HG03095 (cell line): ENCODE measurements at regions not wholly inside any gene's neighbourhood (a gene's known extent, or its start where the extent isn't known, plus 50 kb on each side); places are given as distances from the start of the nearest gene placed in this dataset.

Experiments
- ATAC-seq: cut with Tn5 transposase; IDR thresholded peaks from one replicate; pipeline ENCODE4 v1.9.1; 2021; ENCODE audit warnings: moderate library complexity; ENCODE audit not compliant: unreplicated experiment

DNA sequence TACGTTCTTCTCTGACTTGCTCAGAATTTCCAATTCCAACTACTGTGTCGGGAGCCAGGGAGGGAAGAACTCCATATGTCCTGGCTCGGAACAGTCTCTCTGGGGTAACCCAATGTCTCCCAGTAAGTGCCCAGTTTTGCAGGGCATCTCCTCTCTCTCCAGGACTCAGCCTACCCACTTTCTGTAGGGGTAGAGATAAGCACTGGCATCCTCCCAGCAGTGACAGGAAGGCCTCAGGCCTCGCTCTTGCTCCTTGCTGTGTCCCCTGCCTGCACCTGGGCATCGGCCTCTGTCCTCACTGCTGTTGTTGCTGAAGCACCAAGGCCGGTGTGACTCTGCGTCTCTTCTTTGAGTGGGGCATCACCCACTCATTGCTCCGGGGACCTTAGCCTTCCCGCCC is 388.9 kb upstream of the JARID2 start:
- ATAC-seq, result no peak

GRCh38 chr6:14857501-14857900 is 388.4 kb upstream of the JARID2 start:
- ATAC-seq, result no peak

DNA sequence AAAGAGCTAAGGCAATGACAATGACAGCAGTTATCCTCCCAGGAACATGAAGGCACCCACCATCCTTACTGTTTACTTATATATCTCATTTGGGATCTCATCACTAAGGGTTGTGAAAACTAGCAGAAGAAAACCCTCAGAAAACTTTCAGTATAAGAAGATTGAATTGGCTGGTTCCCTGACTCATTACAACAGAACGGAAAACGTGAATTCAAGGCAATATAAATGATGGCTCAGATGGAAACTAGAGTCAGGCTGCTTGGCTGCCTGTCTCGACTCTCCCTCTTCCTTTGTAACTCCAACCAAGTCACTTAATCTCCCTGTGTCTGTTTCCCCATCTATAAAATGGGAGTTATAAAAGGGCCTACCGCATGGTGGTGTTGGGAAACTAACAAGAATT is 387.1 kb upstream of the JARID2 start:
- no peak for ATAC-seq

DNA sequence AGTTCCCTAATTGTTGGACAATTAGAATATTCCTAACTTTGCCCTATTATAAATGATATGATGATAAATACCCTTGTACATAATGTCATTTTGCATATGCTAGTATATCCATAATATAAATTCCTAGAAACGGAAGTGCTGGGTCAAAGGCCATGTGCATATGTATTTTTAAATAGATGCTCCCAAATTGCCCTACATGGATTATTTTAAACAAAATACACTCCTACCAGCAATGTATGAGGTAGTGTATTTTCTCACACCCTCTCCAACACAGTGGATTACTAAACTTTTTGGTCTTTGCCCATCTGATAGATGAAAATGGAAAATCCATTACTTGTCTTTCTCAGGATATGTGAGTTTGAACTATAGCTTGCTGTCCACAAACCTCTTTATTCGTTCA is 385.1 kb upstream of the JARID2 start:
- ATAC-seq, result no peak

DNA sequence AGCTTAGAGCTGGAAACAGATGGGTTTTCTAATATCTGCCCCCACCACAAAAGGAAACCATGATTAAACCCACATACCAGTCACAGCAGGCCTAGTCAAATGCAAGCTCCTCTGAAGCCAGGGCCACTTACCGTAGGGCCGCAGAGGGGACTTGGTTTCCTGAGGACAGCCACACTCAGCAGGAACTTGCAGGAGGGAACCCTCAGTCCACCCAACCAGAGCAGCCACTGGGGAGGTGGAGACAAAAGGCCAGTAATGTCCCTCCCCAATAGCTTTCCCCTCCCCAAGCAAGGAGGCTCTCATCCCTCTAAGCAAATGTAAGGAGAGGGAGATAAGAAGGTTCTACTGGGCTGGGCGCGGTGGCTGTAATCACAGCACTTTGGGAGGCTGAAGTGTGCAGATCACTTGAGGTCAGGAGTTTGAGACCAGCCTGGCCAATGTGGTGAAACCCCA is 384.4 kb upstream of the JARID2 start:
- no peak for ATAC-seq

DNA sequence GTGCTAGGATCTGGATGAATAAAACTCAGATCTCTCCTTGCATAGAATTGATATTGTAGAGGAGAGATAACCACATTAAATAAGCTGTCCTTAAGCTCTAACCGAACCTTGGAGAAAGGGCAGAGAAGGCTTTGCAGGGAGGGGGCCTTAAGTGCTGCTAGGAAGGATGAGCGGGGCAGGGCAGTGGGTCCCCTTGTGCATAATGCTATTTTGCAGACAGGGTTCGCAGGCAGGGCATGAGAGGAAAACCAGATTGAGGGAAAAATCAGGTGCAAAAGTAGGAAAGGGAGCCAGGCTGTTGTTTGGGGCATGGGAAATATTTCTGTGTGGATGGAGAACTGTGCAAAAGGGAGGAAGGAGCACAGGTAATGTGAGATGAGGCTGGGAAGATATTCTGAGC is 383.0 kb upstream of the JARID2 start:
- no peak for ATAC-seq

GRCh38 chr6:14863902-14864850 is 381.7 kb upstream of the JARID2 start:
- ATAC-seq, result no peak

- no peak for ATAC-seq
These were observed 380.3 kb upstream of the JARID2 start for GRCh38 chr6:14865531-14866100.

DNA sequence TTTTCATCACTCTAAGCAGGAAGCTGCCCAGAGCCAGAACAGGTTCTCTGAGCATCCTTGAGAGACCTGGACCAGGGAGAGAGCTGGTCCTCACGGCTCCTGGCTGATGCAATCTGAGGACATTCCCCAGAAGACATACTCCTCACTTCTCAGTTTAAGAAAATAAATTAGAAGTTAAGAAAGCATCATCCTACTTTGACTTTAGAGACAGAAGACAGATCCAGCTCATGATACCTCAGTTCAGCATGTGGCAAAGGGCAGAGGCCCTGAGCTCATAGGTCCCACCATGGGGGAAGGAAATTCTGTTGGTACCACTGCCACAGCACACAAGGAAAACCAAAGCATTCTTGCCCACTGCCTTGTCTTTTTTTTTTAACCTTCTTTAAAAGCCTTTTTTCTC is 378.1 kb upstream of the JARID2 start:
- ATAC-seq, result no peak

DNA sequence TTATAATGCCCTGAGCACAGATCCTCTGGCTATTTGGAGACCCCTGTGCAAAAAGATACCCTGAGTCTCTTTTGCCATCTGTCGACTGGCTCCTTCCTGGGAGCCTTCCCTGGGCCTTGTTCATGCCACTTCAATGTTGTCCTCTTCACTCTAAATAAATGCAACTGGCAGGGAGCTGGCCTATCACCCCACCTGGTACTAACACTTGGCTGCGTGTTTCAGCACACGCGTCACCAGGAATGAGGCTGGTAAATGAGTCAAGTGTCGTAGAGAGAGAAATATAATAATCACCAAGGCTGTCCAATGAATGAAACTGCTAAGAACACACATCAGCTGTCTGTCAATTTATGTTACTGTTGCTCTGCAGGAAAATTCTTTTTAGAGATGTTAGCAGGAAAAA is 374.6 kb upstream of the JARID2 start:
- ATAC-seq, result no peak

- ATAC-seq, result no peak
These were observed 372.8 kb upstream of the JARID2 start for GRCh38 chr6:14873101-14873500.

DNA sequence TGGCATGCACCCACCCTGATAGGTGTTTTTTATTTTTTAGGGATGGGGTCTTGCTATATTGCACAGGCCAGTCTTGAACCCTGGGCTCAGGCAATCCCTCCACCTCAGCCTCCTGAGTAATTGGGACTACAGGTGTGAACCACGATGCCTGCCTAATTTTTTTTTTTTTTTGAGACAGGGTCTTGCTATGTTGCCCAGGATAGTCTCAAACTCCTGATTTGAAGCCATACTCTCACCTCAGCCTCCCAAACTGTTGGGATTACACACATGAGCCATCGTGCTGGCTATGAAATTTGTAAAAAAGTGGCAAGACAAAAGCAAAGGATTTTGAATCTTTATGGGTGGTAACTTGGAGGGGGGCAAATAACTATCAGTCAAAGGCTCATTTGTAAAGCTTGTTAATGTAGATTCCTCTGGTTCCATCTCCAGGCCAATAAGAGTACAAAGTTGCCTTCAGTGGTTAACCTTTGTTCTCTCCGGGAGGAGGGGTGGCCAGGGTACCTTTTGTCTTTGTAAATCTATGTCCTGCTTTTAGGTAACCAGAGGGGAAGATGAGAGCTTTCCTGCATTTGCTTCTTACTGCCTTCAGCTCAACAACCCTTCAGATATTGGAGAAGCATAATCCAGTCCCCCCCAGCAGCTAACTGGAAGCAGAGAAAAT is 372.0 kb upstream of the JARID2 start:
- no peak for ATAC-seq

GRCh38 chr6:14874975-14875480 is 370.8 kb upstream of the JARID2 start:
- no peak for ATAC-seq

DNA sequence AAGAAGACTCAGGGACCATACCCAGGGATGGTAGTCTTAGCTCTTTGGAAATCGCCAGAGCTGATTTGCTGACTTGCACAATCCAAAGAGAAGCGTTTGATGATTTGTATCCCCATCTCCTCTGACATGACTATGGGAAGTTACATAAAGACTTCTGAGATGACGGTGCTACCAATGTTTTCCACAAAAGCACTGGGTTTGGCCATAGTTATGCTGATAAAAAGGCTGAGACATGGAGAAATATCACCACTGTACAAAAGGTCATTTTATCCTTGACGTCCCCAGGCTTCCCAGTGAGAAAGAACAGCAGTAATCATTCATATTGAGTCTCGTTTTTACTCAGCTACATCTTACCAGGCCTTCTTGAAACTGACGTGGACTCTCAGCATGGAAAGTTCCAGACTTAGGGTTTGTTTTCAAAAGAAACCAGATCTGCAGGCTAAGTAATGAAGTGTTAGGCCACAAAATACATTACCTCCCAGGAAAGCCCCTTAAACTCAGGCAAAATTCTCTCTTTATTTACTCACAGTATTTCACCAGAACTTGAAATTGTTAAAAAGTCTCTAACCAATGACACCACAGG is 370.3 kb upstream of the JARID2 start:
- peak; percentile 54 for ATAC-seq

GRCh38 chr6:14876778-14877613 is 368.9 kb upstream of the JARID2 start:
- ATAC-seq, result peak; percentile 46

DNA sequence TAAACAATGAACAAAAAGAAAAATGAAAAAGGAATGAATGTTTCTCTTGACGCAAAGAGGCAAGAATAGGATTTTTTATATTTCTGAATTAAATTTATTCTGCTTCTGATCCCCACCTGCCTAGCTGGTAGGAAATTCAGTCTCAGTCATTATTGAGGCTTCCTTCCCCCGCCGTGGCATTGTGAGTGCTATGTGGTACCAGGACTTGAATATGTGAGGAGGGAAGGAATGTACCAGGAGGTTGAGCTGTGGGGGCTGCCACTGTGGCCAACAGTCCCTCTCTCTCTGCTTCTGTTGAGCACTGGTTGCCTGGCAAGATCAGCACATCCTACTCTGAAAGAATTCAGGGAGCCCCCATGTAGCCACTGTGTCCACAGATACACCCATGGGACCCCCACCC is 368.1 kb upstream of the JARID2 start:
- ATAC-seq, result no peak

DNA sequence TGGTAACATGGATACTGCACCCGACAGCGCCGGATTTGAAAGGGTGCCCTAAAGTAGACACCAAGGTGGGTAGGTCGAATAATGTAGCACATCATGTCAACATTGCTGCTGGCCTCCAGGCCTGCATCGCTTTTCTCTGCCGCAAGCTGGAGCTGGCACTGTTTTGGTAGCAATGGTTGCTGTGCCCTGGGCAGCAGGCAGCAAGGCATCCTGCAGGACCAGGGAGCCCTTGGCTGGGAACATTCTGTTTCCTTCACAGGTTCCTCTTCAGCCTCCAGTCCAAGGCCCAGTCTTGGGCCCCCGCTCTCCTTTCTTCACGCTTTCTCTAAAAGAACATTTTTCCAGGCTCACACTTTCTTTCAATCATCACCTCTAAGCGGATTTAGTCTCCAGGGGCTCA is 365.8 kb upstream of the JARID2 start:
- ATAC-seq, result no peak

- no peak for ATAC-seq
These were observed 365.2 kb upstream of the JARID2 start for GRCh38 chr6:14880677-14881076.

DNA sequence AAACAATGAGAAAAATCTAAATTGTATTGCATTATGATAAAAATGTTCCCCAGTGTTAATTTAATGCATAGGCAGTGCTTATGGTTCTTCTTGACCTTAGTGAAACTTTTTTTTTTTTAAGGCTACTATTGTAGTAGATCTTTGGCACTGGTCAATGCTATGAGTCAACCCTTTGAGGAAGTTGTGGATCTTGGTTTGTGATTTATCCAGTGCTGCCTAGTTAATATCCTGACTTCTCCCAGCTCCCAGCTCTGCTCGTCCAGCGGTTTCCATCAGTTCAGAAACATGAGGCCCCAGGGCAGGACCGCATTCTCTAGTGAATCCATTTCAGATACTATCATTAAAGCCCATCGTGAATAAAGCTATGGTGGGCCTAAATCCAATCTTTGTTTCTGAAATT is 364.5 kb upstream of the JARID2 start:
- no peak for ATAC-seq

DNA sequence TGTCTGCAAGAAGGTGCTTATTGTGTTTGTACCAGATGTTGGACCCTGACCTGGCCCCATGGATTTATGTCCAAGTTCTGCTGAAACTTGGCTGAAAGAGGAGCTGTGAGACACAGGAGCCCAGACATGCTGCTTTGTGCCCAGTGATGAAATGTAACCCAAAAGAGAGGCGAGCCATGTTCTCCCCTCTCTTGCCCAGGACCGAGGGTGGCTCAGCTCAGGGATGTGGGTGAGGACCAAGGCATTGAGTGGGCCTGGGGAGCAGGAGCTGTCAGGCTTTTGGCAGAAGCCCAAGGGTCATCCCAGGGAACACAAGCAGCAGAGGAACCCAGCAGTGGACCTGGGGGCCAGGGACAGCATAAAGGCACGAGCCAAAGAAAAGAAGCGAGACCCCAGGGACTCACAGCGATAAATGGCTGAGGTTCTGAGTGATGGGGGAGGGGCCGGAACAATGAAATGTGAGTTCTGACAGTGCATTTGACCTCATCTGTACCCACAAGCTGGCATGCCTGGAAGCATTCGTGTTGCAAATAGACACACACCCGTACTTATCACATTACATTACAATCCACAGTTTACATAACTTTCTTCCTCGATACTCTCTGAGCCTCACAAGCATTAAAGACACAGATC is 363.4 kb upstream of the JARID2 start:
- ATAC-seq, result no peak
